ENCODE measurements at regions not wholly inside any gene's neighbourhood (a gene's known extent, or its start where the extent isn't known, plus 50 kb on each side); places are given as distances from the start of the nearest gene placed in this dataset.
"Not testable (repeated sequence)": the region's sequence is repeated elsewhere in the genome, so short reads cannot be mapped to it uniquely, and the experiment has no call there.

DNA sequence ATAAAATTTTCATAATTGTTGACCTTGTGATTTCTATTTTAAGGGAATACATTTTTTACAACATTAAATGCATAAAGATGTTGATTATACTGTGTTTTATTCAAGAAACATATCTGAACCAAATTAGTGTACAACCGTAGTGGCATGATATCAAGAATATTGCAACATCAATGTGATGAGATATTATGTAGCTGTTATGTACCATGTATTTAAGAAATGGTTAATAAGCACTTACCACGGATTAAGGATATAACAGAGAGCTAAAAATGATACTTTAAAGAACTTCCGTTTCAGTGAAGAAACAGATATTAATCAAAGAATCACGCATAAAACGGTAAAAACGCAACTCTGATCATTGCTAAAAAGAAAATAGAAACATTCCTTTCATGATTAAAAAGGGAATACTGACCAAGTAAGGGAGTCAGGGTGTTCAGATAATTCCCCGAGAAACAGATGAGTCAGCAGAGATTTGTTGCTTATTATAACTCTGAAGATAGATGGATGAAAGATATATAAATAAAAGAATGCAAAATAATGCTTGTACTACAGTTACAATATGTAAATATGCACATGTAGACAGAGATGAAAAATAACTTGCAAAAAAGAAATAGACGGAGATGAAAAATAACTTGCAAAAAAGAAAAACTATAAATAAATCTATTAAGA is 281.9 kb upstream of the MAF start:
- DNase-seq, result no peak

DNA sequence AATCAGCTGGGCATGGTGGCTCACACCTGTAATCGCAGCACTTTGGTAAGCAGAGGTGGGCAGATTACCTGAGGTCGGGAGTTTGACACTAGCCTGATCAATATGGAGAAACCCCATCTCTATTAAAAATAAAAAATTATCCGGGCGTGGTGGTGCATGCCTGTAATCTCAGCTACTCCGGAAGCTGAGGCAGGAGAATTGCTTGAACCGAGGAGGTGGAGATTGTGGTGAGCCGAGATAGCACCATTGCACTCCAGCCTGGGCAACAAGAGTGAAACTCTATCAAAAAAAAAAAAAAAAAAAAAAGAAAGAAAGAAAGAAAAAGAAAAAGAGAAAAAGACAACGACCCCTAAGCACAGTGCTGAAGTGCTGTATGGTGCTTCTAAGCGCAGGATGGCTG is 280.6 kb upstream of the MAF start:
- DNase-seq, result not testable (repeated sequence)

DNA sequence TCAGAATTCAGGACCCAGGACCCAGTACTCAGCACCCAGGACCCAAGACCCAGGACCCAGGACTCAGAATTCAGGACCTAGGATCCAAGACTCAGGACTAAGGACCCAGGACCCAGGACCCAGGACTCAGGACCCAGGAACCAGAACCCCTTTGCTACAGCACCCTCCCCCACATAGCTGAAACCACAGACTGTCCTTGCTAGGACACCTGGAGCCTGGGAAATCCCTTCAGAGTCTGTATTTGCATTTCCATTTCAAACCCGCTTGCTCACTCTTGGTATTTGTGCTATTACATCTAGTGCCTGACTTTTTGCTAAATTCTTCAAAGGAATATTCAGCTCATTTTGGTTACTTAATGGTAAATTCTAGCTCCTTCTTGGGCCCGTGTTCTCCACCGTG is 275.8 kb upstream of the MAF start:
- DNase-seq, result no peak

DNA sequence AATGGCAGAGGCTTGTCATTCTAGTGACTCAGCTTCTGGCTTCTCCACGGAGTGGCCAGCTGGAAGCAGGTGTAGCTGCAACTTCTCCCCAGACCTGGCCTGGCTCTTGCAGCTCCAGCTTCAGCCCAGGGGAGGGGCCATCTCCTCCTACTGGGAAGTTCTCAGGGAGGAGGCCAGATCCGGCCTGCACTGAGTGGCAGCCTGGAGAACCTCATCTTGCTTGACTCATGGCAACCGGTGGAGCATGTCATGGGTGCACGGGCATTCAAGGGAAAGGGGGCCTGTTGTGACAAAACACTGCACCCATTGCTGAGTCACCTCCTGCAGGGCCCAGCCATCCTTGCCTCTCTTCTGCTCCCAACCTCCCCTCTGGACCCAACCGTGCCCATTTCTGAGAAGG is 273.9 kb upstream of the MAF start:
- DNase-seq, result no peak

DNA sequence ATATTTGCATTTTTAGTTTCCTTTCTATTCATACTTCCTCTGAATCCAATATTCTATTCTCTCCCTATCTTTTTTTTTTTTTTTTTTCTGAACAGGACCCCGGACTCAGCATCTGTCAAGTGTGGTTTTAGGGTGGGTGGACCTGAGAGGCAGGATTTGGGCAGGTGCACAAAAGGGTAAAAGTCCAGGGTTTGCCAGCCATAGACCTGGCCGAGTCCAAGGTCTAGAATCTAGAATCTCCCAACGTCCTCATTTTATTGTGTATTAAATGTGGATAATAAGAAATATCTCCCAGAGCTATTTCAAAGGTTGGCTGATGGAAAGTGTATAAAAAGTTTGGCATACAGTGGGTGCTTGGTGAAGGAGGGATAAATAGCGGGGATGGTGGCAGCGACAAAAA is 273.3 kb upstream of the MAF start:
- no peak for DNase-seq

DNA sequence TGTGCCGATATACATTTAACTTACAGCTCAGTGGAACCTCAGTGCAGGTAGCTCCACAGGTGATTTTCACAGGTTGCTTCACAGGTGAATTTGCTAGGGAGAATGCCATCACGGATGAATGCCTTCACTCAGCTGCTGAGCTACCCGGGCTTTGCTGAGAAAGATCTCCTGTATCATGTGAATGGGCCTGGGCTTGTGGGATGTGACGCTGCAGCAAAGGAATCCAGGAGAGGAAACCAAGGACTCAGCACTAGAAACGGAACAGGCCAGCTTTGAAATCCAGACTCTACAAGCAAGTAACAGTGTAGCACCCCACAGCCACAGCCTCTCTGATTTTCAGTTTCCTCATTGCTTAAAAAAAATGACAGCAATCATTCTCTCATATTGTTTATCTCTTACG is 271.4 kb upstream of the MAF start:
- DNase-seq, result no peak

DNA sequence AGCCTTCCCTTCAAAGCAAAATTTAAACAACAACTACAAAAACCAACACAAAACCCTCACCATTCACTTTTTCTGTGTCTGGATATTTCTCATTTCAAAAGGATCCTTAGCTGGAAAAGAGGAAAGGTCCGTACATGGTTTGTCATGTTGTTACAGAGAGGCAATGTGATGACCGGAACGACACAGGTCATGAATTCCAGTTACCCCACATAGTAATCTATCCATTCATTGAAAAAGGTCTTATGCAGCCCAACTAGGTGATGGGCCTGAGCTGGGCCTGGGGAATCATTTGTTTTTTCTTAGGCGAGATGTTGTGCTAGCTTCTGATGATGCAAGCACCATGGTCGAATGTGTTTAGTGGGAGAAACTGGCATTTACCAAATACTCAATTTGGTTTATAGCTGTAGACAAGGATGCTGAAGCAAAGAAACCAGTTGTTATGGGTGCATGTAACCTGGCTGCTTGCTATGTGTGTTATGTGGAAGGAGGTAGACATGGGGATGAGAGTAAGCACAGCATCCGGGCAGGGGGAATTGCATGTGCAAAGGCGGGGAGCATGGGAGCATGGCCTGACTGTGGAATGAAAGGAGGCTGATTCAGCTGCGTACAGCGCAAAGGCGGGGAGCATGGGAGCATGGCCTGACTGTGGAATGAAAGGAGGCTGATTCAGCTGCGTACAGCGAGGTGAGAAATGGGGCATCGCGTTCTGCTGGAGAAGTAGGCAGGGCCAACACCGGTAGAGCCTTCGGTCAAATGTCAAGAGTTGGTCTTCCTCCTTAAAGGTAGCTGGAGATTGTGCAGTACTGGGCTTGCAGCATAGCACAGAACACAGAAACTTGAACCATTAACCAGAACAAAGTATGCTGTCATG is 269.7 kb upstream of the MAF start:
- no peak for DNase-seq

DNA sequence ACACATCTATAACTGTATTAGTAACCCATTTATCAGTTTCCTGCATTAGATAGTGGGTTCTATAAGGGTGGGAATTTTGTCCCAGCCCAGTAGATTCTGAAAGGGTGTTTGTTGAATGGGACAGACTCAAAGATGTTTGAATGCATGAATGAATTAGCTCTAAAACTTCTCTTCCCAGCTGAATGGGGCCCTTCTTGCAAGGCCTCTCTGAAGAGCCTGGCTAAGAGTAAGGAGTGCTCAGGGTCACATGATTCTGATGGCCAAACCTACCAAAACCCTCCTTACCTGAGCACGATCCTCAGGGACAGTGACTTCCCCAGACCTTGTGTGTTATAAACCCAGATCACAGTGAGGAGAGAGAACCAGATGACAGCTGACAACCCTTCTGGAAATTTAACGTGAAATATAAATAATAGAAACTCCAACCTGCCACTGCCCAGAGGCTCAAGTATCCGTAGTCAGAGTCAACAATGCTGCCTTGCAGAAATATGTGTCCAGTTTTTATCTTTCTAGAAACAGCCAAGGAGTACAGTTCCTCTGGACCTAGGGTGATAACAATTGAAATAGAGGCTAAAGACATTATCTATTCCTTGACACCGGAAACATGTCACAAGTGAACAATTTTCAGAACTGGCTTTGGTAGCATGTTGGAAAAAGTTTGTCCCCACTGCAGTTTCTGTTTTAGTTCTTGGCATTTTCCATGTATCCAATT is 268.9 kb upstream of the MAF start:
- DNase-seq, result no peak

DNA sequence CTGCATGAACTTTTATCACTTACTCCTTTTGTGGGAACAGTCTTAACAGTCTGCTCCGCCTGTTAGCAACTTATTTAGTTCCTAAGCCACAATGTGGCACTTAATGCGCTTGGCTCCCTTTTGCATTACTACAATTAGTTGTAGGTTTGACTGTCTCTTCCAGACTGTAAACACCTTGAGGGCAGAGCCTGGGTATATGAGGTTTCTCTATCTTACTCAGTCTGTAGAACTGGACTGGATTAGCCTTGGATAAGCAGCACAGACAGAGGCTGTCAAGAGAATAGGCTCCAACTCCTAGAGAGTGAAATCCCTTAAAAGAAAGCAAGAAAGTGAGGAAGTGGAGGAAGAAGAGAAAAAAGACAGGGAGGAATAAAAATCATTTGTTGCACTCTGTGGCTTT is 268.3 kb upstream of the MAF start:
- DNase-seq, result no peak

DNA sequence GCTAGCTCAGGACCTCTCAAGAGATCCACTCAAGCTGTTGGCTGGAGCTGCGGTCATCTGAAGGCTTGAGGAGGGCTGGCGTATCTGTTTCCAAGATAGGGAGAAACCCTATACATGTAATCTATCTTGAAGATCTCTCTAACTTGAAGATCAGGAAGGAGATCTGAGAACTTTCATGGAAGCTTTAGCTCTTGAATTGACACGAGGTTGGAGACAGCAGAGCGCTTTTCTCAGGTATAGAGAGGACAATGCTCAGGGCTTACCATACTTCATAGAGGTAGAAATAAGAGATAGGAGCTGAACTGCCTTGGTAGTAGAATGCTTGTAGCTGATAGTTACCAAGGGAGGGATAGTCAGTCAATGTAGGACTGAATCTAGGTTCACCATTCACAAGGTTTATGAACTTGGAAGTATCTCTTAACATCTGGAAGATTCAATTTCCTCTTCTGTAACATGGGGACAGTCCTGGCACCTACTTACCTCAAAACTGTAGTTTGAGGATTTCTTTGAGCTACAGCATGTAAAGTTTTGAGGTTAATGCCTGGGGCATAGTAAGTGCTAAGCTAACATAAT is 267.0 kb upstream of the MAF start:
- no peak for DNase-seq

DNA sequence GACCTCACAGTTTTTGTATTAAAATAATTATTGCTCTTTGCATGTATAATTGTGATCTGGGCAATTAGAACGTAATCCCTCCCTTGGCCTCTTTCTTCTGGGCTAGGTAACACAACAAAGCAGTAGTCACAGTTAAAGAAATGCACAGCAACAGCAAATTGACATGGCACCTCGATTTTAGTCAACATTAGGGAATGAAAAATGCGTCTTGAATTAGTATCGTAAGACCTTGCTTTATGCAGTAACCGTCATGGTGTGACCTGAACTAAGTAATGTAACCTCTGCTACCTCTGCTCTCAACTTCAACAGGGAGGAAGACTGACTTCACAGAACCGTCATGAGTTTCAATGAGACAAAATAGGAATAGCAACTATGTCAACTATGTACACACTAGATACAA is 265.4 kb upstream of the MAF start:
- DNase-seq, result no peak

DNA sequence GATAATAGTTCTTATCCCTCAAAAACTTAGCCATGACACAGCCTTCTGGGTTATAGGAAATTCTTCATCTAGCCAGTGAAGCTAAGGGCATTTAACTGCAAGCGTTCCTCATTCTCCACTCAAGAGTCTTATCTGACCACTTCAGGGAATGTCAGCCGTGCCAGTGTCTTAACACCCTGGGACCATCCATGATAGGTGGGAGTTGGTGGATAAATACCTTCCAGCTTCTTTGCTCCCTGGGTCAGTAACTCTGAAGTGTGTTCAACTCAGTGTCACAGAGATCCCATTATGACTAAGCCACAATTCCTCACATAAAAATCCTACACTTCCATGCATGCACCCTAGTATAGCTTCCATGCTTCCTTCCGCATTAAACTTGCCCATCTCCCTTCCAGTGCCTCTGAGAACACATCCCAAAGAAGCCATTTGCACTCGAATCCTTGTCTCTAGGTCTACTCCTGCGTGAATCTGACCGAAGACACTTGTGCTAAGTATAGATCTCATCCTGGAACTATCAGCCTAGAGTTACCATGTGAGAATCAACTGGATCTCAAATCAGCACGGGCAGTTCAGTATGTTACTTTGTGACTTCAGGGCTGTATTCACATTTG is 264.3 kb upstream of the MAF start:
- DNase-seq, result no peak

DNA sequence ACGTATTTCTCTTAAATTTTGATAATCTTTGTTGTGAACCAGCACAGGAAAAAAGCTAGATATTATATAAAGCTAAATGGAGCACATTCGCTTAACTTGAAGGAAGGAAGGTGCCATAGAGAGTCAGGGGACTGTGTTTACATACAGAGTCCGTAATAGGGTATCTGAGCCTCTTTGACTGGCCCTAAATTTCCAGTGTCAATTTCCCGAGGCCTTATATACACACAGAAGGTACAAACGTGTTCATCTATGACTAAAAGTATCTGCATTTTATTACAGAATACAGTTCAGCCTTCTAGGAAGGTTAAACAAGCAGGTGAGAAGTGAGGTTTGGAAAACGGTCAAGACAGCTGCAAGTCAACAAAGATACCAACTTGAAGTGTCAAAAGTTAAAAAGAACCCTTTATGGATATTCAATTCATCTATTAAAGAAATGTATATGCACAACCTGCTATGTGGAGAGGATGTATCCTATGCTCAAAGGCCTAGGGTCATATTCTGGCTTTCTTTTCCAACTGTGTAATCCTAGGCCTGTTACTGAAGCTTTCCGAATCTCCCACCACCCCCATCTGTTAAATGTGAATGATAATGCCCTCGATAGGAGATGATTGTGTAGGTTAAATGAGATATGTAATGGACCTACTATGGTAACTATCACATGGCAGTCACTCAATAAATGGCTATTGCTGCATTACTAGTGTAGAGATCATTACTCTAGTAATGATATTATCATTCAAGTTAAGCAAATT is 263.7 kb upstream of the MAF start:
- DNase-seq, result no peak

DNA sequence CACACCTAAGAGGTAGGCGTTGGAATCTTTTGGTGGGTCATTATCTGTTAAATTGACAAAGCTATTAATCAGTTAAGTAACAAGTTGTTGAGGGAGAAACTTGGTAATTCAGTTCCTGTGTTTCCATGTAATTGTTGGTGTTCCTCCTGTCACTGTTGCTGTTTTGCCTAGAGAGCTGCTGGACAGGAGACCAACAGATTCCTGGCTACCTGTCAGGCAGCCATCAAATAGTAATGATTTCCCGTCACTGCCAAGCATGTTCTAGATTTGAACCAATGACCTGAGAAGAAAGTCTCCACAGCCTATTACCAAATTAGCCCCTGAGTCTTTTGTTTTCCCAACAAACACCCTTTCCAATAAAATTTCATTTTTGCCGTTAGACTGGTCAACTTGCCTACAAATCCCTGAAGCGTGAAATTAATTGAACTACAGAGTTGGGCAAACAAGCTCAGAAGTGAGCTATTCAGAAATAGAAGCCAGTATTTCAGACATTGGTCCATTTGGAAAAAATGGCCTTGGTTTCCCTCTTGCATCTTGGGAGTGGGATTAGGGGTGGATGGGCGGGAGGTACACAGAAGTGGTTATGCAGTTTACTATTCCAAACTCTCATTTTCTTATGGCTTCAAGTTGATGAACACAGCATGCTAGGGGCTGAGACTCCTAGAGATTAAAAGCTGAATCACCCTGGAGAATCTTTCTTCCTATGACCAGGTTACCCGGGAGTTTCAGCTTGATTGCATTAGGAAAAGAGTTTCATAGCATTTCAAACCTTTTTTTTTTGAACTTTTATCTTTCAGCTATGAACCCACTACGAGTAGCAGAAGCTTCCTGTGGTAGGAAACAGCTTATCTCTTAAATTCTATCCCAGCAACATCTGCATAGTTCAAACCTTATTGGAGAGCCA is 262.8 kb upstream of the MAF start:
- no peak for DNase-seq

DNA sequence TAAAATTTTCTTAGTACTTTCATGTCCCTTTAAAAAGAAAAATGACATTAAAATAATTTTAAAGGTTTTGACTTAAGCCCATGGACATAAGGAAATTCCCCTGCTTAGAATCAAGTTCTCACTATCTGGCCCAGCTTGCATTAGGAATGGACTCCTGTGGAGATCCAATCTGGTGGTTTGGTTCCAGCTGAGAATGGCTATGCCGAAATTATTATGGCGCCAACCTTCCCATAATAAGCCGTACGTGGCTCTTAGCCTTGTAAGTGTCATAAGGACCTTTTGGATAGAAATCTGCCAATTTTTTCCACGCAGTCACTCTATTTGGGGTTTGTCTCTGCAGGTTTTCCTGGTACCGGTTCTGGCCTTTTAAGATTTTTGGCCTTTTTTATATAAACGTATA is 262.1 kb upstream of the MAF start:
- DNase-seq, result no peak

DNA sequence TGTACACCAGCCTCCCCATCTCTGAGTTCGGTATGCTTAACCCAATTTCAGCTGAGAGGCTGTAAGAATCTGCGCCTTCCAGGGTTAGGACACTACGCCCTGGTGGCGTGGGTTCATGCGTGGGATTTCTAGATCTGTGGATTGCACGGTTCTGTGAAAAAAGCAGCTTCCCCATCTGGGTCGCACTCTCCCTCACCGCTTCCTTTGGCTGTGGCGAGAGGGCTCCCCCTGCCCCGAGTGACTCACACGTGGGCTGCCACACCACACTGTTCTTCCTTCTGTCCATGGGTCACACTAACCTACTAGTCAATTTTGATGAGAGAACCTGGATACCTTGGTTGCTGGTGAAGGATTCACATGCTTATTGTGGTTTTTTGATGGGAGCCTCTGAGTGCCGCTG is 256.0 kb upstream of the MAF start:
- no peak for DNase-seq

DNA sequence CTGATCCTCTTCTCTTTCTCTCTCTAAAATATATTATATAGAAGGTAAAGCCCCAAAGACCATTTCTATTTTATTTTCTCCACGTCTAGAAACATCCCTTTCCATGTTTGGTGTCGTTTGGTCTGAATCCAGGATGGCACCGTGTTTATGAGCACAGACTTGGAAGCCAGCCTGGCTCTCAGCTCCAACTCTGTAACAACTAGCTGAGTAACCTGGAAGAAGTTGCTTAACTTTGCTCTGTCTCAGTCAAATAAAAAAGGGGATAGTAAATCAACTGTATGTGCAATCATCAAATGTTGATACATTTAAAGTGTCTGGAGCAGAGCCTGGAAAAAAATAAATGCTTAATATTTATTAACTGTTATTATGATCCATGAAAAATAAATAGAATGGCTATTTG is 249.8 kb upstream of the MAF start:
- DNase-seq, result no peak

DNA sequence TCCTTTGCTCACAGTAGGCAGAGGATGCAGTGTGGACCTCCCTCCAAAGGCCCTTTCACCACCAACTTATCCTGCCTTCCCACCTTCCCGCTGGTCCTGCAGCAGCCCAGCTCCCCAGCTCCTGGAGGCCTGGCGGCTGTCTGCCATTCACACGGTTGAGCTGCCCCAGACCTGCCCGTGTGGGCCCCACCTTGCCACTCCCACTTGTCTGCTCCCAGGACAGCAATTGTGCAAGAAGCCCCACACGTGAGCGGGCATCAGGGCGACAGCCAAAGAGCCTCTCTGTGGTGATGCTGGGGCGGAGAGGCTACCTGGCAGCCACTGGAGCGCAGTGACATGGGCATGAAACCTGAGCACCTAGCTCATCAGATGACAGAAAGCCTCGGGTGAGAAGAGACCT is 248.6 kb upstream of the MAF start:
- DNase-seq, result no peak

DNA sequence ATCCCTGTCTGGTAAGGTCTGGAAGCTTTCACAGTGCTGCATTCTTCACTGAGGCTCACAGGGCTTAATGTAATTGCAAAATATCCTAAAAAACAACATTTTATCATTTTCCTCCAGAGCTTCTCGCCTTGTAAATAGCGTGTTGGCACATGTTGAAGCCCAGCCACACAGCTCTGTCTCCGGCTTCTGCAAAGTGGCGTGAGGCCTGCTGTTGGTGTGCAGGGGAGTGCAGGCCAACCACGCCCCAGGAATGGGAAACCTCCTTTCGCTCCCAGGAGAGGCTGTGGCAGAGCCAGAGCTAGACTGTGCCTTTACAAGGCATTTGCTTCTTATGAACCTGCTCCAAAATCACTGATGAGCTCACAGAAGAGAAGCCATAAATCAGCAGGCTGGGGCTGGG is 248.2 kb upstream of the MAF start:
- DNase-seq, result no peak

DNA sequence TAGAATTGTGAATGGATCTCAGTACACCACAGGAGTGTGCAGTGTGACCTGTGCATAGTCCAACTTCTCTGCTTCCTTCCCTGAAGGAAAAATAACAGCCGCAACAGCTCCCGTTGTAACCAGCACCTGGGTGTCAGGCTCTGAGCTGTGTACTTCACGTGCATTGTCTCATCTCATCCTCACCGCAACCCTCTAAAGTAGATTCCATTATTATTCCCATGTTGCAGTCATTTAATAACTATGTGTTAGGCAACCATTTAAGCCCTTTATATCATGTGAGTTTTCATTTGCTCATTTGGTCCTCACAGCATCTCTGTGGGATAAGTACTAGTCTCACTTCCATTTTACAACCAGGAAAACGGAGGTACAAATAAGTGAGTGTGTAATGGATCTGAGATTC is 247.0 kb upstream of the MAF start:
- DNase-seq, result no peak

DNA sequence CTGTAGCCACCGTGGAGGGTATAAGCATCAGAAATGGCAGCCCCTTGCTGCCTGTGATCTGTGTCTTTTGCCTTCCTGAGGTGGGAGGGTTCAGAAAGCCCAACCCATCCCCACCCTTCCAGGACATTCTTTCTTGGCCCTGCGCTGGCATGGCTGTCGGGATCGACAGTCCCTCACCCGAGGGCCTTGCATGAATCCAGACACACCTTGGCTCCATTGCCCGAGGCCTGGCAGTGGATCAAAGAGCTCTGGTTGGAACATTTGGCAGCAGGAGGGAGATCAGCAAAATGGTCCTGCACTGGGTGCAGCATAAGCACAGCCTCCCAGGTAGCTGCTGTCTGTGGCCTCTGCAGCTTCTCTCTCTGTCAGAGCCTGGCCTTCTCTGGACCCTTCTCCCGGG is 246.6 kb upstream of the MAF start:
- DNase-seq, result no peak
